ENCODE measurements at regions not wholly inside any gene's neighbourhood (a gene's known extent, or its start where the extent isn't known, plus 50 kb on each side); places are given as distances from the start of the nearest gene placed in this dataset.

- no peak for TF ChIP-seq CTCF (IDR thresholded peaks at IDR 0.05)
- no peak for TF ChIP-seq POLR2A (IDR thresholded peaks at IDR 0.05)
- TF ChIP-seq EP300 (IDR thresholded peaks at IDR 0.05), result no peak
Observed at GRCh38 chr2:57432528-57432927, 614.1 kb upstream of the VRK2 start.

Measured in tibial nerve (tissue), 4 donors.